Testis (tissue), 2 donors: ENCODE measurements at regions not wholly inside any gene's neighbourhood (a gene's known extent, or its start where the extent isn't known, plus 50 kb on each side); places are given as distances from the start of the nearest gene placed in this dataset.

Source experiments
- DNase-seq: peaks from one replicate; pipeline ENCODE4 v3.0.0-alpha.2; 2019
- H3K27ac ChIP-seq, 2 donors: fragments of 200-600 bp; sonication (generic); one replicate each; pipeline ENCODE4 v1.5.1; 2019
- H3K27me3 ChIP-seq: fragments of 200-600 bp; sonication (generic); one replicate; pipeline ENCODE4 v1.5.1; 2019
- H3K36me3 ChIP-seq: fragments of 200-600 bp; sonication (generic); one replicate; pipeline ENCODE4 v1.5.1; 2017; ENCODE audit warnings: low read depth; ENCODE audit errors: missing control alignments
- H3K4me1 ChIP-seq: fragments of 200-600 bp; sonication (generic); one replicate; pipeline ENCODE4 v1.5.1; 2019
- H3K4me3 ChIP-seq, 2 donors: fragments of 200-600 bp; sonication (generic); one replicate each; pipeline ENCODE4 v1.5.1; 2017 to 2019
- H3K9me3 ChIP-seq: fragments of 200-600 bp; sonication (generic); one replicate; pipeline ENCODE4 v1.5.1; 2017
- POLR2A ChIP-seq: fragments of 450-650 bp; IDR thresholded peaks from one replicate; pipeline ENCODE4 v1.6.1; 2017; ENCODE audit warnings: antibody characterized with exemption, mild to moderate bottlenecking, moderate library complexity
- WGBS, 2 donors: methylation state at CpG; one replicate each; pipeline ENCODE4 v1.1.5; 2018; 5-methylcytosine and 5-hydroxymethylcytosine counted together
- intact Hi-C: fragments of 100-400 bp; cut with DNase I; formaldehyde crosslinking; loops from one replicate; pipeline ENCODE4 v1.15.1; 2023; ENCODE audit warnings: low total_unique reads
- TF ChIP-seq, protein P1 (sequence below), 3 experiments: fragments of 450-650 bp in 2 of 3; fragments of 200-600 bp in 1 of 3; sonication (generic) in 1 of 3; IDR thresholded peaks; one replicate each; pipeline ENCODE4 v1.5.1; 2016 to 2019; ENCODE audit warnings: antibody characterized with exemption in 3 of 3, mild to moderate bottlenecking in 2 of 3, moderate library complexity in 1 of 3

- H3K9me3 ChIP-seq, result no peaks in the 10 kb centered on the region
- 77% methylated on average over 1 of the region's 1 CpG for WGBS, 2 donors
- no peak overlapping the region for H3K4me3 ChIP-seq
- DNase-seq, result no peak
- TF ChIP-seq, protein P1, sequence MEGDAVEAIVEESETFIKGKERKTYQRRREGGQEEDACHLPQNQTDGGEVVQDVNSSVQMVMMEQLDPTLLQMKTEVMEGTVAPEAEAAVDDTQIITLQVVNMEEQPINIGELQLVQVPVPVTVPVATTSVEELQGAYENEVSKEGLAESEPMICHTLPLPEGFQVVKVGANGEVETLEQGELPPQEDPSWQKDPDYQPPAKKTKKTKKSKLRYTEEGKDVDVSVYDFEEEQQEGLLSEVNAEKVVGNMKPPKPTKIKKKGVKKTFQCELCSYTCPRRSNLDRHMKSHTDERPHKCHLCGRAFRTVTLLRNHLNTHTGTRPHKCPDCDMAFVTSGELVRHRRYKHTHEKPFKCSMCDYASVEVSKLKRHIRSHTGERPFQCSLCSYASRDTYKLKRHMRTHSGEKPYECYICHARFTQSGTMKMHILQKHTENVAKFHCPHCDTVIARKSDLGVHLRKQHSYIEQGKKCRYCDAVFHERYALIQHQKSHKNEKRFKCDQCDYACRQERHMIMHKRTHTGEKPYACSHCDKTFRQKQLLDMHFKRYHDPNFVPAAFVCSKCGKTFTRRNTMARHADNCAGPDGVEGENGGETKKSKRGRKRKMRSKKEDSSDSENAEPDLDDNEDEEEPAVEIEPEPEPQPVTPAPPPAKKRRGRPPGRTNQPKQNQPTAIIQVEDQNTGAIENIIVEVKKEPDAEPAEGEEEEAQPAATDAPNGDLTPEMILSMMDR (IDR thresholded peaks at IDR 0.05), result no peak
- TF ChIP-seq POLR2A, result no peak
- intact Hi-C loops, result no loop called here
- no peaks in the 10 kb centered on the region for H3K36me3 ChIP-seq
- H3K27ac ChIP-seq, result no peak overlapping the region
- H3K4me1 ChIP-seq, result no peaks in the 10 kb centered on the region
- no peaks in the 10 kb centered on the region for H3K27me3 ChIP-seq
Observed at GRCh38 chr3:106931904-106932303, 445.3 kb upstream of the CCDC54 start.

- 69 to 73% methylated on average over 4 of the region's 4 CpGs for WGBS, 2 donors
- TF ChIP-seq POLR2A, result no peak
- TF ChIP-seq, protein P1 (IDR thresholded peaks at IDR 0.05), result no peak
Observed at GRCh38 chr3:106936337-106936736, 440.9 kb upstream of the CCDC54 start.

DNA sequence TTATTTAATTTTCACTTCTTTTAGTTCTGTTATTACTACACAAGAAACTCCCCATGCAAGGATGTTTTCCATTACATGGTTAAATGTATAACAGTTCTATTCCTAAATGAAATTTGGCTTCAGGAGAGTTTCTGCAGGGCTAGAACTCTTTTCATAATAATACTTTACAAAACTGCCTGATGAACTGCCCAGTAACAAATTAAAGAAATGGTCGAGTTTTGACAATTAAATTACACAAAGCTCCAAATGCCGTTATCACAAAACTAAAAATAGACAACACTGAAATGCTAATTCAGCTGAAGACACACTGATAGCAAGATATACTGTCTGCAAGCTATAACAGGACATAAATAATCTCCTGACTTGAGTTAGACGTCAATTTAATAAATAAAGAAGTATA is 435.2 kb upstream of the CCDC54 start:
- no peak for TF ChIP-seq POLR2A
- TF ChIP-seq, protein P1 (IDR thresholded peaks at IDR 0.05), result no peak
- no peak for DNase-seq
- intact Hi-C loops, result no loop called here
- Histone ChIP-seq H3K4me3 (no peak overlapping the region), H3K4me1 (no peaks in the 10 kb centered on the region), H3K9me3 (no peaks in the 10 kb centered on the region), H3K27me3 (no peaks in the 10 kb centered on the region), H3K36me3 (no peaks in the 10 kb centered on the region), H3K27ac (no peak overlapping the region)
- WGBS, 2 donors, result 34 to 40% methylated on average over 3 of the region's 3 CpGs

More at GRCh38 chr3:106936337-106936736, 440.9 kb upstream of the CCDC54 start:
- H3K27me3 ChIP-seq, result no peaks in the 10 kb centered on the region
- H3K4me1 ChIP-seq, result no peaks in the 10 kb centered on the region
- H3K4me3 ChIP-seq, result no peak overlapping the region
- H3K9me3 ChIP-seq, result no peaks in the 10 kb centered on the region
- DNase-seq, result no peak
- H3K36me3 ChIP-seq, result no peaks in the 10 kb centered on the region
- intact Hi-C loops, result no loop called here
- no peak overlapping the region for H3K27ac ChIP-seq

- Histone ChIP-seq H3K27me3 (no peaks in the 10 kb centered on the region), H3K36me3 (no peaks in the 10 kb centered on the region), H3K9me3 (no peaks in the 10 kb centered on the region), H3K4me1 (no peaks in the 10 kb centered on the region), H3K27ac (no peak overlapping the region), H3K4me3 (no peak overlapping the region)
- TF ChIP-seq, protein P1 (IDR thresholded peaks at IDR 0.05), result no peak
- TF ChIP-seq POLR2A, result no peak
- intact Hi-C loops, result no loop called here
- DNase-seq, result no peak
Observed at GRCh38 chr3:106943071-106943470, 434.2 kb upstream of the CCDC54 start.

GRCh38 chr3:106945435-106945834 is 431.8 kb upstream of the CCDC54 start:
- Histone ChIP-seq H3K36me3 (no peaks in the 10 kb centered on the region), H3K4me1 (no peaks in the 10 kb centered on the region), H3K4me3 (no peak overlapping the region), H3K27ac (no peak overlapping the region), H3K27me3 (no peaks in the 10 kb centered on the region), H3K9me3 (no peaks in the 10 kb centered on the region)
- TF ChIP-seq, protein P1 (IDR thresholded peaks at IDR 0.05), result no peak
- no peak for TF ChIP-seq POLR2A
- no peak for DNase-seq
- intact Hi-C loops, result no loop called here
- WGBS, 2 donors, result 70 to 77% methylated on average over 6 of the region's 6 CpGs
